CD4-positive, alpha-beta T cell (primary cell): ENCODE measurements at regions not wholly inside any gene's neighbourhood (a gene's known extent, or its start where the extent isn't known, plus 50 kb on each side); places are given as distances from the start of the nearest gene placed in this dataset.
"Not testable (repeated sequence)": the region's sequence is repeated elsewhere in the genome, so short reads cannot be mapped to it uniquely, and the experiment has no call there.

Source experiments
- ATAC-seq: fragments of 200-7000 bp; cut with Tn5 transposase; one replicate; pipeline ENCODE4 v1.10.0; 2022; ENCODE audit warnings: mild to moderate bottlenecking; ENCODE audit not compliant: poor library complexity
- CTCF ChIA-PET: fragments of 350-600 bp; sonication (Branson Sonifier 250); formaldehyde crosslinking; loops from one replicate; lab custom pipeline; 2021; ENCODE audit warnings: antibody characterized with exemption, inconsistent platforms; lab: Charles Lee
- POLR2A ChIA-PET: fragments of 350-600 bp; sonication (Branson Sonifier 250); formaldehyde crosslinking; loops from one replicate; lab custom pipeline; 2021; ENCODE audit warnings: antibody characterized with exemption, inconsistent platforms; lab: Charles Lee
- DNase-seq, 14 experiments: peaks; one replicate each; pipeline ENCODE4 v3.0.0-alpha.2; 2013 to 2020; ENCODE audit warnings: mixed read lengths in 2 of 14
- H3K27ac ChIP-seq, 2 donors: one replicate each; pipeline versions ENCODE4 v1.5.1 to v1.7.0; 2013; ENCODE audit warnings: low read length in 2 of 2, low read depth in 1 of 2, mild to moderate bottlenecking in 1 of 2
- H3K27me3 ChIP-seq, 2 experiments: 1 replicate in 1 of 2; 2 replicates in 1 of 2; pipeline versions ENCODE4 v1.6.1 to v1.7.0; 2013; ENCODE audit warnings: low read length in 2 of 2, control low read depth in 1 of 2, mild to moderate bottlenecking in 1 of 2, moderate library complexity in 1 of 2; ENCODE audit not compliant: insufficient read depth in 2 of 2, control insufficient read depth in 1 of 2
- H3K36me3 ChIP-seq: one replicate; pipeline ENCODE4 v1.6.1; 2013; ENCODE audit warnings: low read length, control low read depth; ENCODE audit not compliant: insufficient read depth
- H3K4me1 ChIP-seq: one replicate; pipeline ENCODE4 v1.6.1; 2013; ENCODE audit warnings: low read length, control low read depth; ENCODE audit not compliant: insufficient read depth
- H3K4me3 ChIP-seq: one replicate; pipeline ENCODE4 v1.5.1; 2013; ENCODE audit warnings: mild to moderate bottlenecking, low read length, moderate library complexity
- H3K9me3 ChIP-seq, 2 experiments: 1 replicate in 1 of 2; 2 replicates in 1 of 2; pipeline versions ENCODE4 v1.6.1 to v1.7.0; 2013; ENCODE audit warnings: low read length in 2 of 2, mild to moderate bottlenecking in 2 of 2, control low read depth in 1 of 2, moderate library complexity in 1 of 2; ENCODE audit not compliant: control insufficient read depth in 1 of 2, insufficient read depth in 1 of 2
- H3K27ac Mint-ChIP-seq: one replicate; pipeline ENCODE4 v1.8.0; 2020; ENCODE audit warnings: mixed read lengths
- H3K27me3 Mint-ChIP-seq: one replicate; pipeline ENCODE4 v1.8.0; 2021; ENCODE audit warnings: mixed read lengths
- H3K36me3 Mint-ChIP-seq: one replicate; pipeline ENCODE4 v1.8.0; 2021; ENCODE audit warnings: low read depth, mixed read lengths
- H3K4me1 Mint-ChIP-seq: one replicate; pipeline ENCODE4 v1.8.0; 2021; ENCODE audit warnings: low read depth, mixed read lengths
- H3K4me3 Mint-ChIP-seq: one replicate; pipeline ENCODE4 v1.8.0; 2020; ENCODE audit warnings: mild to moderate bottlenecking, mixed read lengths
- H3K9me3 Mint-ChIP-seq: one replicate; pipeline ENCODE4 v1.8.0; 2020; ENCODE audit warnings: mixed read lengths
- CTCF ChIP-seq: fragments of 200-600 bp; IDR thresholded peaks from one replicate; pipeline ENCODE4 v1.8.0; 2022; ENCODE audit warnings: antibody characterized with exemption, mild to moderate bottlenecking
- intact Hi-C, 2 experiments: fragments of 100-400 bp; cut with DNase I in 1 of 2; cut with micrococcal nuclease in 1 of 2; formaldehyde crosslinking; loops; one replicate each; pipeline versions ENCODE4 v1.15.1 to v1.9.0; 2023 to 2025; cut with DNase I, micrococcal nuclease

- Histone ChIP-seq H3K4me1 (peaks cover 37% of the 10 kb centered on the region), H3K9me3 (no peaks in the 10 kb centered on the region), H3K27ac (peak overlapping the region; percentile 74 to 75), H3K27me3 (no peaks in the 10 kb centered on the region), H3K4me3 (peak overlapping the region; percentile 19), H3K36me3 (peaks cover 2% of the 10 kb centered on the region)
- Mint-ChIP-seq H3K27ac (peak overlapping the region; percentile 97), H3K4me1 (peaks cover 57% of the 10 kb centered on the region), H3K9me3 (no peaks in the 10 kb centered on the region), H3K4me3 (peak overlapping the region; percentile 70), H3K36me3 (peaks cover 15% of the 10 kb centered on the region), H3K27me3 (no peaks in the 10 kb centered on the region)
- no peak for TF ChIP-seq CTCF
- POLR2A ChIA-PET: no interaction called here
- ATAC-seq (peak; percentile 92), DNase-seq (peak; percentile 75 to 93 (median 82))
- CTCF ChIA-PET: no interaction called here
- intact Hi-C loops: no loop called here
Measured at GRCh38 chr16:29148867-29149272, 164.0 kb downstream of the LAT start.

DNA sequence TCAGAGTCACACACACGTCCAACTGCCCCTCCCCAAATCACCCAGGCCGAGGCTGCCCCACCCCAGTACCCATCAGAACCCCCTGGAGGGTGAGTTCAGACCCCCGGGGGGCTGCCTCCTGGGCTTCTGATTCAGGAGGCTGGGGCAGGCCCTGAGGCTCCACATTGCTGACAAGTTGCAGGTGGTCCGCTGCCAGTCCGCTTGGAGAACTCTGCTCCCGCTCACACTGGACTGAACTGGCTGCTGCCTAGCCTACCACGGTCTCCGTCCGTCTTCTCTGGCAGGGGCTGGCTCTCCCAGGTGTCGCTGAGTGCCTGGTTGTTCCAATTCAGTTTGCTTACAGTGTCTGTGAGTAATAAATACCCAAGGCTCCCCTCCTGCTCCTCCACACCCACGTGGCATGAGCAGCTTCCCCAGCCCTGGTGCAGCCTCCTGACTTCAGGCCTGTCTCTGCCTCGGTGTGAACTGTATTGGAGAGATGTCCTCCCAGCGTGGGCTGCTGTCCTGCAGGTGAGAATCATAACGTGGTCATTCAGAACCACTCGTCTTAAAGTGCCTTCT lies 163.4 kb downstream of the LAT start:
- H3K4me3 Mint-ChIP-seq: peak overlapping the region; percentile 46
- Histone ChIP-seq H3K4me3 (no peak overlapping the region), H3K27ac (peak overlapping the region; percentile 74 to 75), H3K27me3 (no peaks in the 10 kb centered on the region), H3K36me3 (peaks cover 2% of the 10 kb centered on the region), H3K9me3 (no peaks in the 10 kb centered on the region), H3K4me1 (peaks cover 31% of the 10 kb centered on the region)
- intact Hi-C loops: no loop called here
- H3K27ac Mint-ChIP-seq: peak overlapping the region; percentile 97
- ATAC-seq: peak; percentile 28
- CTCF ChIA-PET: no interaction called here
- no peaks in the 10 kb centered on the region for H3K27me3 Mint-ChIP-seq
- TF ChIP-seq CTCF: no peak
- DNase-seq: peak in 10 of 14 experiments; percentile 32 to 63 (median 45)
- H3K9me3 Mint-ChIP-seq: no peaks in the 10 kb centered on the region
- POLR2A ChIA-PET: no interaction called here
- peaks cover 15% of the 10 kb centered on the region for H3K36me3 Mint-ChIP-seq
- H3K4me1 Mint-ChIP-seq: peaks cover 54% of the 10 kb centered on the region

GRCh38 chr16:29147710-29148109 lies 162.9 kb downstream of the LAT start:
- H3K27me3 ChIP-seq, POLR2A ChIA-PET, ATAC-seq, H3K27me3 Mint-ChIP-seq, H3K4me3 ChIP-seq, H3K36me3 ChIP-seq, H3K9me3 ChIP-seq, DNase-seq, H3K4me3 Mint-ChIP-seq, CTCF ChIA-PET, H3K9me3 Mint-ChIP-seq, intact Hi-C loops: not testable (repeated sequence)
- Histone ChIP-seq H3K4me1 (peaks cover 28% of the 10 kb centered on the region), H3K27ac (peak overlapping the region; percentile 74 to 75)
- Mint-ChIP-seq H3K27ac (peak overlapping the region; percentile 97), H3K4me1 (peaks cover 53% of the 10 kb centered on the region), H3K36me3 (peaks cover 18% of the 10 kb centered on the region)

GRCh38 chr16:29146808-29147643 lies 162.2 kb downstream of the LAT start:
- CTCF ChIA-PET, H3K4me3 ChIP-seq, H3K27me3 Mint-ChIP-seq, intact Hi-C loops, H3K9me3 ChIP-seq, POLR2A ChIA-PET, ATAC-seq, H3K4me3 Mint-ChIP-seq, H3K27me3 ChIP-seq, H3K36me3 ChIP-seq, H3K9me3 Mint-ChIP-seq, DNase-seq: not testable (repeated sequence)
- Mint-ChIP-seq H3K27ac (peak overlapping the region; percentile 97), H3K4me1 (peaks cover 50% of the 10 kb centered on the region), H3K36me3 (peaks cover 22% of the 10 kb centered on the region)
- Histone ChIP-seq H3K27ac (peak overlapping the region in 1 of 2 donors; percentile 35), H3K4me1 (peaks cover 25% of the 10 kb centered on the region)
